BLaER1 treated with 17β-estradiol and CSF1 and Interleukin-3, amounts not matched to agents 10 nM and 100 nM (cell line): ENCODE measurements at regions not wholly inside any gene's neighbourhood (a gene's known extent, or its start where the extent isn't known, plus 50 kb on each side); places are given as distances from the start of the nearest gene placed in this dataset.
"Not testable (repeated sequence)": the region's sequence is repeated elsewhere in the genome, so short reads cannot be mapped to it uniquely, and the experiment has no call there.

Experiments used
- H3K27ac ChIP-seq, 11 experiments: shearing (Covaris generic); formaldehyde crosslinking; 2 replicates each; pipeline ENCODE4 v1.8.1; 2022
- H3K27me3 ChIP-seq, 11 experiments: shearing (Covaris generic); formaldehyde crosslinking; 2 replicates each; pipeline ENCODE4 v1.8.1; 2022
- H3K36me3 ChIP-seq, 11 experiments: shearing (Covaris generic); formaldehyde crosslinking; 2 replicates each; pipeline ENCODE4 v1.8.1; 2022
- H3K4me1 ChIP-seq, 10 experiments: shearing (Covaris generic); formaldehyde crosslinking; 2 replicates each; pipeline ENCODE4 v1.8.1; 2022
- H3K4me2 ChIP-seq, 11 experiments: shearing (Covaris generic); formaldehyde crosslinking; 2 replicates each; pipeline ENCODE4 v1.8.1; 2022
- H3K4me3 ChIP-seq, 10 experiments: shearing (Covaris generic); formaldehyde crosslinking; 2 replicates each; pipeline ENCODE4 v1.8.1; 2022
- H3K9ac ChIP-seq, 11 experiments: shearing (Covaris generic); formaldehyde crosslinking; 2 replicates each; pipeline ENCODE4 v1.8.1; 2022
- H3K9me3 ChIP-seq, 11 experiments: shearing (Covaris generic); formaldehyde crosslinking; replicated peaks in 1 of 11; 2 replicates each; pipeline ENCODE4 v1.8.1; 2022
- H4K20me1 ChIP-seq, 11 experiments: shearing (Covaris generic); formaldehyde crosslinking; 2 replicates each; pipeline ENCODE4 v1.8.1; 2022
- Cebpa-rat ChIP-seq, 11 experiments: shearing (Covaris generic); IDR thresholded peaks; 2 replicates each; pipeline ENCODE4 v1.8.1; 2022

DNA sequence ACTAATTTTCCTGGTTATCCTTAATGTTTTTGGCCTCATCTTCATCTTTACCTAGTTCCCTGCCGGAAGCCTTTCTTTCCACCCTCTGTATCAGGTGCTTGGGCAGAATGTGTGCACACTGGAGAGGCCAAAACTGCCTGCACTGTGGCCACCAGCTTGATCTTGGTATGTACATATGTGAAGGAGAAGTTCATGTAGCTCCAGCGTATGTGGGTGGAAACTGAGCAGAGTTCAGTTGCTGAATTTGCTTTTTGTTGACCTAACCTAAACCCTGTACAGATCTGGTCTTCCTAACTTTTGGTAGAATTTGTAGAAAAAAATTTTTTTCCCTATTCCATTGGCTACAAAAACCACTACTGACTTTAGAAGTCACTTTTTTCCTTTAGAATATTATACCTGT, 65.9 kb upstream of the IGSF10 start:
- no peak for TF ChIP-seq Cebpa-rat (IDR thresholded peaks at IDR 0.05)
- no peaks in the 10 kb centered on the region for H3K36me3 ChIP-seq
- peaks cover 0 to 7% (median under 1%) of the 10 kb centered on the region in 11 experiments; a peak in 8 of 22 replicates for H3K9me3 ChIP-seq
- H3K4me3 ChIP-seq, result no peak overlapping the region
- H3K4me2 ChIP-seq, result no peak overlapping the region
- H3K9ac ChIP-seq, result no peak overlapping the region
- H4K20me1 ChIP-seq, result no peaks in the 10 kb centered on the region
- no peaks in the 10 kb centered on the region for H3K27me3 ChIP-seq
- no peak overlapping the region for H3K27ac ChIP-seq
- no peaks in the 10 kb centered on the region for H3K4me1 ChIP-seq

GRCh38 chr3:151520105-151520504, 59.2 kb upstream of the IGSF10 start:
- no peaks in the 10 kb centered on the region for H4K20me1 ChIP-seq
- peaks cover 0 to 18% (median 10%) of the 10 kb centered on the region in 11 experiments; a peak in 16 of 22 replicates for H3K9me3 ChIP-seq
- no peaks in the 10 kb centered on the region for H3K36me3 ChIP-seq
- H3K27me3 ChIP-seq, result no peaks in the 10 kb centered on the region
- no peak for TF ChIP-seq Cebpa-rat (IDR thresholded peaks at IDR 0.05)
- no peak overlapping the region for H3K4me2 ChIP-seq
- no peak overlapping the region for H3K4me3 ChIP-seq
- no peak overlapping the region for H3K27ac ChIP-seq
- no peaks in the 10 kb centered on the region for H3K4me1 ChIP-seq
- no peak overlapping the region for H3K9ac ChIP-seq

GRCh38 chr3:151511433-151511832, 50.6 kb upstream of the IGSF10 start:
- not testable (repeated sequence) for H3K9ac ChIP-seq, H4K20me1 ChIP-seq, H3K4me3 ChIP-seq, H3K27ac ChIP-seq, H3K36me3 ChIP-seq, H3K27me3 ChIP-seq, H3K4me2 ChIP-seq
- H3K9me3 ChIP-seq, result peaks cover 0 to 12% (median 4%) of the 10 kb centered on the region in 11 experiments; a peak in 5 of 22 replicates
- H3K4me1 ChIP-seq, result peaks cover 0 to 16% (median 8%) of the 10 kb centered on the region in 10 experiments; a peak in 11 of 20 replicates
